K562 (cell line): ENCODE measurements at regions not wholly inside any gene's neighbourhood (a gene's known extent, or its start where the extent isn't known, plus 50 kb on each side); places are given as distances from the start of the nearest gene placed in this dataset.

ENCODE experiments used
- BCOR ChIP-seq: fragments of 450-650 bp; IDR thresholded peaks from 2 replicates; pipeline ENCODE4 v1.6.1; 2016
- CEBPB ChIP-seq: fragments of 450-650 bp; IDR thresholded peaks from 2 replicates; pipeline ENCODE4 v1.6.1; 2016; ENCODE audit warnings: missing genetic modification characterization, missing compliant biosample characterization
- ESRRB ChIP-seq: fragments of 250-450 bp; sonication (Bioruptor Pico); IDR thresholded peaks from 2 replicates; pipeline ENCODE4 v1.5.0; 2020; ENCODE audit warnings: mild to moderate bottlenecking, moderate library complexity, borderline replicate concordance
- IRF2 ChIP-seq: sonication (generic); formaldehyde crosslinking; IDR thresholded peaks from 2 replicates; pipeline ENCODE4 v1.8.1; 2022; ENCODE audit warnings: mild to moderate bottlenecking, missing genetic modification reagents
- KDM5B ChIP-seq: fragments of 200-600 bp; sonication (generic); IDR thresholded peaks from 2 replicates; pipeline ENCODE4 v1.6.1; 2012; ENCODE audit warnings: low read depth, mild to moderate bottlenecking, moderate library complexity, low read length, control low read depth, inconsistent platforms; ENCODE audit not compliant: insufficient replicate concordance
- LEF1 ChIP-seq: fragments of 450-650 bp; IDR thresholded peaks from 2 replicates; pipeline ENCODE4 v1.6.1; 2016; ENCODE audit warnings: mild to moderate bottlenecking
- SIX5 ChIP-seq, 2 experiments: IDR thresholded peaks; 2 replicates each; pipeline ENCODE4 v1.6.1; 2011; ENCODE audit warnings: low read length in 2 of 2, borderline replicate concordance in 1 of 2, low read depth in 1 of 2, mild to moderate bottlenecking in 1 of 2, moderate library complexity in 1 of 2; ENCODE audit not compliant: insufficient read depth in 1 of 2
- TAF1 ChIP-seq: IDR thresholded peaks from 2 replicates; pipeline ENCODE4 v1.6.1; 2011; ENCODE audit warnings: mild to moderate bottlenecking, low read length, moderate library complexity; ENCODE audit not compliant: insufficient read depth, control insufficient read depth, severe bottlenecking; ENCODE audit errors: extremely low read depth
- ZNF707 ChIP-seq: fragments of 250-450 bp; sonication (Bioruptor Pico); conservative IDR thresholded peaks from 2 replicates; pipeline ENCODE4 v1.8.0; 2022; ENCODE audit warnings: inconsistent platforms, mild to moderate bottlenecking, moderate library complexity
- ZNF76 ChIP-seq: fragments of 250-450 bp; sonication (Bioruptor Pico); IDR thresholded peaks from 2 replicates; pipeline ENCODE4 v1.4.0; 2020; ENCODE audit warnings: mild to moderate bottlenecking, moderate library complexity, borderline replicate concordance
- TF ChIP-seq, protein P1 (sequence below): sonication (generic); formaldehyde crosslinking; IDR thresholded peaks from 2 replicates; pipeline ENCODE4 v1.8.1; 2023; ENCODE audit warnings: mild to moderate bottlenecking, missing genetic modification reagents
- TF ChIP-seq, protein P2 (sequence below): fragments of 250-450 bp; sonication (Bioruptor Pico); IDR thresholded peaks from 2 replicates; pipeline ENCODE4 v1.4.0; 2020
- TF ChIP-seq, protein P3 (sequence below): sonication (generic); formaldehyde crosslinking; IDR thresholded peaks from 2 replicates; pipeline ENCODE4 v1.8.1; 2023; ENCODE audit warnings: mild to moderate bottlenecking, missing genetic modification reagents
- TF ChIP-seq, protein P4 (sequence below): fragments of 450-650 bp; IDR thresholded peaks from 2 replicates; pipeline ENCODE4 v1.6.1; 2016; ENCODE audit warnings: antibody characterized with exemption

DNA sequence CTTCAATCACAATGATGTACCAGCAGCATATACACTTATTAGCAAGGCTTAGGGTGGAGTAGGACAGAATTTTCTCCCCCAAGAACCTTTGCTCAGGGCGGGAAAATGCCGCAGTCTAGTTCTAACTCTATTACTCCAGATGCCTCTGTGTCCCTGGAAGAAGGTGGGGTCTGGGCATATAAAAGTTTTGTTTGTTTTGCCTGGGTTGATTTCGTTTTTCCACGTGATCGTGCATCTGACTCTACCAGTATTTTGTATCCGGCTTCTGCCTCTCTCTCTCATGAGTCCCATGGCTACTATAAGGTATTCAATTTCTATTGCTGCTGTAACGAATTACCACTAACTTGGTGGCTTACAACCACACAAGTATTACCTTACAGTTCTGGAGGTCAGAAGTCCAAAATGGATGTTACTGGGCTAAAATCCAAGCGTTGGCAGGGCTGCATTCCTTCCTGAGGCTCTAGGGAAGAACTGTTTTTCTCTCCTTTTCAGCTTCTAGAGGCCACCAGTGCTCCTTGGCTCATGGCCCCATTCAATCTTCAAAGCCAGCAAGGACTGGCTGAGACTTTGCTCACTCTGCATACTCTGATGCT, 181.2 kb upstream of the PRSS58 start (continued):
- TF ChIP-seq ZNF76 (CRISPR knock-in tag) (no peak), BCOR (no peak), LEF1 (no peak), ESRRB (CRISPR knock-in tag) (no peak), KDM5B (no peak), TAF1 (no peak), CEBPB (tag) (no peak), ZNF707 (CRISPR knock-in tag) (no peak), IRF2 (CRISPR knock-in tag) (no peak), SIX5 (IDR thresholded peaks at IDR 0.05; ENCODE audit: borderline replicate concordance in 1 of 2, insufficient read depth in 1 of 2, low read depth in 1 of 2, low read length in 2 of 2) (no peak)
- TF ChIP-seq, protein P1, sequence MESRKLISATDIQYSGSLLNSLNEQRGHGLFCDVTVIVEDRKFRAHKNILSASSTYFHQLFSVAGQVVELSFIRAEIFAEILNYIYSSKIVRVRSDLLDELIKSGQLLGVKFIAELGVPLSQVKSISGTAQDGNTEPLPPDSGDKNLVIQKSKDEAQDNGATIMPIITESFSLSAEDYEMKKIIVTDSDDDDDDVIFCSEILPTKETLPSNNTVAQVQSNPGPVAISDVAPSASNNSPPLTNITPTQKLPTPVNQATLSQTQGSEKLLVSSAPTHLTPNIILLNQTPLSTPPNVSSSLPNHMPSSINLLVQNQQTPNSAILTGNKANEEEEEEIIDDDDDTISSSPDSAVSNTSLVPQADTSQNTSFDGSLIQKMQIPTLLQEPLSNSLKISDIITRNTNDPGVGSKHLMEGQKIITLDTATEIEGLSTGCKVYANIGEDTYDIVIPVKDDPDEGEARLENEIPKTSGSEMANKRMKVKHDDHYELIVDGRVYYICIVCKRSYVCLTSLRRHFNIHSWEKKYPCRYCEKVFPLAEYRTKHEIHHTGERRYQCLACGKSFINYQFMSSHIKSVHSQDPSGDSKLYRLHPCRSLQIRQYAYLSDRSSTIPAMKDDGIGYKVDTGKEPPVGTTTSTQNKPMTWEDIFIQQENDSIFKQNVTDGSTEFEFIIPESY (CRISPR knock-in tag) = no peak
- TF ChIP-seq, protein P2, sequence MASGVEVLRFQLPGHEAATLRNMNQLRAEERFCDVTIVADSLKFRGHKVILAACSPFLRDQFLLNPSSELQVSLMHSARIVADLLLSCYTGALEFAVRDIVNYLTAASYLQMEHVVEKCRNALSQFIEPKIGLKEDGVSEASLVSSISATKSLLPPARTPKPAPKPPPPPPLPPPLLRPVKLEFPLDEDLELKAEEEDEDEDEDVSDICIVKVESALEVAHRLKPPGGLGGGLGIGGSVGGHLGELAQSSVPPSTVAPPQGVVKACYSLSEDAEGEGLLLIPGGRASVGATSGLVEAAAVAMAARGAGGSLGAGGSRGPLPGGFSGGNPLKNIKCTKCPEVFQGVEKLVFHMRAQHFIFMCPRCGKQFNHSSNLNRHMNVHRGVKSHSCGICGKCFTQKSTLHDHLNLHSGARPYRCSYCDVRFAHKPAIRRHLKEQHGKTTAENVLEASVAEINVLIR (CRISPR knock-in tag) = no peak
- TF ChIP-seq, protein P3, sequence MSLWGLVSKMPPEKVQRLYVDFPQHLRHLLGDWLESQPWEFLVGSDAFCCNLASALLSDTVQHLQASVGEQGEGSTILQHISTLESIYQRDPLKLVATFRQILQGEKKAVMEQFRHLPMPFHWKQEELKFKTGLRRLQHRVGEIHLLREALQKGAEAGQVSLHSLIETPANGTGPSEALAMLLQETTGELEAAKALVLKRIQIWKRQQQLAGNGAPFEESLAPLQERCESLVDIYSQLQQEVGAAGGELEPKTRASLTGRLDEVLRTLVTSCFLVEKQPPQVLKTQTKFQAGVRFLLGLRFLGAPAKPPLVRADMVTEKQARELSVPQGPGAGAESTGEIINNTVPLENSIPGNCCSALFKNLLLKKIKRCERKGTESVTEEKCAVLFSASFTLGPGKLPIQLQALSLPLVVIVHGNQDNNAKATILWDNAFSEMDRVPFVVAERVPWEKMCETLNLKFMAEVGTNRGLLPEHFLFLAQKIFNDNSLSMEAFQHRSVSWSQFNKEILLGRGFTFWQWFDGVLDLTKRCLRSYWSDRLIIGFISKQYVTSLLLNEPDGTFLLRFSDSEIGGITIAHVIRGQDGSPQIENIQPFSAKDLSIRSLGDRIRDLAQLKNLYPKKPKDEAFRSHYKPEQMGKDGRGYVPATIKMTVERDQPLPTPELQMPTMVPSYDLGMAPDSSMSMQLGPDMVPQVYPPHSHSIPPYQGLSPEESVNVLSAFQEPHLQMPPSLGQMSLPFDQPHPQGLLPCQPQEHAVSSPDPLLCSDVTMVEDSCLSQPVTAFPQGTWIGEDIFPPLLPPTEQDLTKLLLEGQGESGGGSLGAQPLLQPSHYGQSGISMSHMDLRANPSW (CRISPR knock-in tag) = no peak
- TF ChIP-seq, protein P4, sequence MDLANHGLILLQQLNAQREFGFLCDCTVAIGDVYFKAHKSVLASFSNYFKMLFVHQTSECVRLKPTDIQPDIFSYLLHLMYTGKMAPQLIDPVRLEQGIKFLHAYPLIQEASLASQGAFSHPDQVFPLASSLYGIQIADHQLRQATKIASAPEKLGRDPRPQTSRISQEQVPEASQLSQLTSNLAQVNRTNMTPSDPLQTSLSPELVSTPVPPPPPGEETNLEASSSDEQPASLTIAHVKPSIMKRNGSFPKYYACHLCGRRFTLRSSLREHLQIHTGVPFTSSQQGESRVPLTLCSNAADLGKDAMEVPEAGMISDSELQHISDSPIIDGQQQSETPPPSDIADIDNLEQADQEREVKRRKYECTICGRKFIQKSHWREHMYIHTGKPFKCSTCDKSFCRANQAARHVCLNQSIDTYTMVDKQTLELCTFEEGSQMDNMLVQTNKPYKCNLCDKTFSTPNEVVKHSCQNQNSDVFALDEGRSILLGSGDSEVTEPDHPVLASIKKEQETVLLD = no peak
